Gastroesophageal sphincter (tissue), 3 donors: ENCODE measurements at regions not wholly inside any gene's neighbourhood (a gene's known extent, or its start where the extent isn't known, plus 50 kb on each side); places are given as distances from the start of the nearest gene placed in this dataset.
"Not testable (repeated sequence)": the region's sequence is repeated elsewhere in the genome, so short reads cannot be mapped to it uniquely, and the experiment has no call there.

Experiments
- CTCF ChIP-seq, 4 experiments: fragments of 200-600 bp in 2 of 4; fragments of 450-650 bp in 2 of 4; sonication (generic) in 1 of 4; IDR thresholded peaks; one replicate each; pipeline ENCODE4 v1.5.1; 2017 to 2019; ENCODE audit warnings: antibody characterized with exemption in 4 of 4, mild to moderate bottlenecking in 2 of 4, moderate library complexity in 2 of 4
- POLR2A ChIP-seq, 2 donors: fragments of 450-650 bp; IDR thresholded peaks; one replicate each; pipeline ENCODE4 v1.6.1; 2017; ENCODE audit warnings: antibody characterized with exemption in 2 of 2, mild to moderate bottlenecking in 2 of 2, moderate library complexity in 1 of 2
- POLR2AphosphoS5 ChIP-seq: sonication (generic); formaldehyde crosslinking; IDR thresholded peaks from one replicate; pipeline ENCODE4 v1.6.1; 2017; ENCODE audit warnings: antibody characterized with exemption

- not testable (repeated sequence) for TF ChIP-seq POLR2A (IDR thresholded peaks at IDR 0.05); CTCF (IDR thresholded peaks at IDR 0.05); POLR2AphosphoS5
Measured at GRCh38 chr2:200126285-200126670, 170.9 kb downstream of the MAIP1 start.
